ENCODE measurements at regions not wholly inside any gene's neighbourhood (a gene's known extent, or its start where the extent isn't known, plus 50 kb on each side); places are given as distances from the start of the nearest gene placed in this dataset.

- TF ChIP-seq, protein P1, sequence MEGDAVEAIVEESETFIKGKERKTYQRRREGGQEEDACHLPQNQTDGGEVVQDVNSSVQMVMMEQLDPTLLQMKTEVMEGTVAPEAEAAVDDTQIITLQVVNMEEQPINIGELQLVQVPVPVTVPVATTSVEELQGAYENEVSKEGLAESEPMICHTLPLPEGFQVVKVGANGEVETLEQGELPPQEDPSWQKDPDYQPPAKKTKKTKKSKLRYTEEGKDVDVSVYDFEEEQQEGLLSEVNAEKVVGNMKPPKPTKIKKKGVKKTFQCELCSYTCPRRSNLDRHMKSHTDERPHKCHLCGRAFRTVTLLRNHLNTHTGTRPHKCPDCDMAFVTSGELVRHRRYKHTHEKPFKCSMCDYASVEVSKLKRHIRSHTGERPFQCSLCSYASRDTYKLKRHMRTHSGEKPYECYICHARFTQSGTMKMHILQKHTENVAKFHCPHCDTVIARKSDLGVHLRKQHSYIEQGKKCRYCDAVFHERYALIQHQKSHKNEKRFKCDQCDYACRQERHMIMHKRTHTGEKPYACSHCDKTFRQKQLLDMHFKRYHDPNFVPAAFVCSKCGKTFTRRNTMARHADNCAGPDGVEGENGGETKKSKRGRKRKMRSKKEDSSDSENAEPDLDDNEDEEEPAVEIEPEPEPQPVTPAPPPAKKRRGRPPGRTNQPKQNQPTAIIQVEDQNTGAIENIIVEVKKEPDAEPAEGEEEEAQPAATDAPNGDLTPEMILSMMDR (IDR thresholded peaks at IDR 0.05) = no peak
- TF ChIP-seq EZH2 (IDR thresholded peaks at IDR 0.05) = no peak
Measured at GRCh38 chr3:194257151-194257621, 93.9 kb downstream of the CPN2 start.

Data from neural progenitor cell (in vitro differentiated cells).